HG02938 (cell line): ENCODE measurements at regions not wholly inside any gene's neighbourhood (a gene's known extent, or its start where the extent isn't known, plus 50 kb on each side); places are given as distances from the start of the nearest gene placed in this dataset.

ENCODE experiments used
- ATAC-seq: cut with Tn5 transposase; IDR thresholded peaks from one replicate; pipeline ENCODE4 v1.9.1; 2021; ENCODE audit warnings: mild to moderate bottlenecking, moderate library complexity; ENCODE audit not compliant: unreplicated experiment

GRCh38 chr16:86410081-86410480, 100.2 kb upstream of the FOXF1 start:
- no peak for ATAC-seq

GRCh38 chr16:86410529-86410928, 99.8 kb upstream of the FOXF1 start:
- no peak for ATAC-seq

GRCh38 chr16:86411897-86412296, 98.4 kb upstream of the FOXF1 start:
- no peak for ATAC-seq

GRCh38 chr16:86414991-86415740, 95.2 kb upstream of the FOXF1 start:
- ATAC-seq, result no peak

GRCh38 chr16:86418981-86419380, 91.3 kb upstream of the FOXF1 start:
- ATAC-seq, result no peak

GRCh38 chr16:86419518-86419917, 90.8 kb upstream of the FOXF1 start:
- no peak for ATAC-seq

GRCh38 chr16:86421995-86422394, 88.3 kb upstream of the FOXF1 start:
- ATAC-seq, result no peak

- ATAC-seq, result no peak
Measured at GRCh38 chr16:86424398-86424797, 85.9 kb upstream of the FOXF1 start.

- ATAC-seq, result no peak
Measured at GRCh38 chr16:86424985-86425384, 85.3 kb upstream of the FOXF1 start.

- no peak for ATAC-seq
Measured at GRCh38 chr16:86426063-86426642, 84.2 kb upstream of the FOXF1 start.

- no peak for ATAC-seq
Measured at GRCh38 chr16:86427433-86427851, 82.9 kb upstream of the FOXF1 start.

- ATAC-seq, result no peak
Measured at GRCh38 chr16:86428729-86429517, 81.4 kb upstream of the FOXF1 start.

- no peak for ATAC-seq
Measured at GRCh38 chr16:86429663-86430062, 80.7 kb upstream of the FOXF1 start.

GRCh38 chr16:86430814-86431213, 79.5 kb upstream of the FOXF1 start:
- no peak for ATAC-seq

- ATAC-seq, result no peak
Measured at GRCh38 chr16:86431540-86431939, 78.8 kb upstream of the FOXF1 start.

GRCh38 chr16:86432048-86432447, 78.3 kb upstream of the FOXF1 start:
- ATAC-seq, result no peak

- ATAC-seq, result no peak
Measured at GRCh38 chr16:86432691-86433090, 77.6 kb upstream of the FOXF1 start.

- ATAC-seq, result no peak
Measured at GRCh38 chr16:86436466-86437185, 73.7 kb upstream of the FOXF1 start.

GRCh38 chr16:86437348-86437747, 73.0 kb upstream of the FOXF1 start:
- no peak for ATAC-seq

- no peak for ATAC-seq
Measured at GRCh38 chr16:86442703-86443102, 67.6 kb upstream of the FOXF1 start.

- no peak for ATAC-seq
Measured at GRCh38 chr16:86443508-86444147, 66.7 kb upstream of the FOXF1 start.
